GM21529 (cell line): ENCODE measurements at regions not wholly inside any gene's neighbourhood (a gene's known extent, or its start where the extent isn't known, plus 50 kb on each side); places are given as distances from the start of the nearest gene placed in this dataset.
"Not testable (repeated sequence)": the region's sequence is repeated elsewhere in the genome, so short reads cannot be mapped to it uniquely, and the experiment has no call there.

Experiments
- ATAC-seq: cut with Tn5 transposase; IDR thresholded peaks from one replicate; pipeline ENCODE4 v1.9.1; 2021; ENCODE audit not compliant: unreplicated experiment

GRCh38 chr5:66348387-66349125, 204.5 kb downstream of the SREK1 start:
- no peak for ATAC-seq

GRCh38 chr5:66351813-66352212, 207.7 kb downstream of the SREK1 start:
- no peak for ATAC-seq

- no peak for ATAC-seq
These were observed 209.1 kb downstream of the SREK1 start for GRCh38 chr5:66353186-66353585.

- no peak for ATAC-seq
These were observed 210.3 kb downstream of the SREK1 start for GRCh38 chr5:66354422-66354821.

- no peak for ATAC-seq
These were observed 212.0 kb downstream of the SREK1 start for GRCh38 chr5:66356011-66356565.

GRCh38 chr5:66358741-66359140, 214.6 kb downstream of the SREK1 start:
- no peak for ATAC-seq

- no peak for ATAC-seq
These were observed 217.0 kb downstream of the SREK1 start for GRCh38 chr5:66361070-66361469.

- no peak for ATAC-seq
These were observed 217.9 kb downstream of the SREK1 start for GRCh38 chr5:66362046-66362445.

- ATAC-seq, result no peak
These were observed 218.6 kb downstream of the SREK1 start for GRCh38 chr5:66362687-66363086.

- ATAC-seq, result no peak
These were observed 219.0 kb downstream of the SREK1 start for GRCh38 chr5:66363097-66363496.

- ATAC-seq, result no peak
These were observed 220.1 kb downstream of the SREK1 start for GRCh38 chr5:66364186-66364585.

GRCh38 chr5:66365981-66366380, 221.9 kb downstream of the SREK1 start:
- no peak for ATAC-seq

GRCh38 chr5:66367814-66368541, 223.9 kb downstream of the SREK1 start:
- ATAC-seq, result no peak

- no peak for ATAC-seq
These were observed 224.7 kb downstream of the SREK1 start for GRCh38 chr5:66368811-66369210.

- ATAC-seq, result no peak
These were observed 218.4 kb upstream of the MAST4 start for GRCh38 chr5:66377747-66378146.

GRCh38 chr5:66378407-66378806, 217.8 kb upstream of the MAST4 start:
- ATAC-seq, result no peak

- no peak for ATAC-seq
These were observed 214.0 kb upstream of the MAST4 start for GRCh38 chr5:66382152-66382551.

GRCh38 chr5:66405145-66405544, 191.0 kb upstream of the MAST4 start:
- not testable (repeated sequence) for ATAC-seq

- no peak for ATAC-seq
These were observed 189.3 kb upstream of the MAST4 start for GRCh38 chr5:66406761-66407336.

GRCh38 chr5:66407765-66408164, 188.4 kb upstream of the MAST4 start:
- ATAC-seq, result no peak

- ATAC-seq, result no peak
These were observed 187.6 kb upstream of the MAST4 start for GRCh38 chr5:66408576-66408975.

- no peak for ATAC-seq
These were observed 186.1 kb upstream of the MAST4 start for GRCh38 chr5:66410122-66410521.
